Ovary (tissue), 3 donors: ENCODE measurements at regions not wholly inside any gene's neighbourhood (a gene's known extent, or its start where the extent isn't known, plus 50 kb on each side); places are given as distances from the start of the nearest gene placed in this dataset.

Experiments
- POLR2A ChIP-seq: fragments of 450-650 bp; IDR thresholded peaks from one replicate; pipeline ENCODE4 v1.6.1; 2017; ENCODE audit warnings: antibody characterized with exemption, mild to moderate bottlenecking, moderate library complexity
- TF ChIP-seq, protein P1 (sequence below), 3 donors: fragments of 450-650 bp in 2 of 3; fragments of 200-600 bp in 1 of 3; IDR thresholded peaks; one replicate each; pipeline versions ENCODE4 v1.5.1 to v1.8.0; 2016 to 2022; ENCODE audit warnings: antibody characterized with exemption in 3 of 3, mild to moderate bottlenecking in 1 of 3
- donor health status: DM: no; HTN: no; CAD: no.

DNA sequence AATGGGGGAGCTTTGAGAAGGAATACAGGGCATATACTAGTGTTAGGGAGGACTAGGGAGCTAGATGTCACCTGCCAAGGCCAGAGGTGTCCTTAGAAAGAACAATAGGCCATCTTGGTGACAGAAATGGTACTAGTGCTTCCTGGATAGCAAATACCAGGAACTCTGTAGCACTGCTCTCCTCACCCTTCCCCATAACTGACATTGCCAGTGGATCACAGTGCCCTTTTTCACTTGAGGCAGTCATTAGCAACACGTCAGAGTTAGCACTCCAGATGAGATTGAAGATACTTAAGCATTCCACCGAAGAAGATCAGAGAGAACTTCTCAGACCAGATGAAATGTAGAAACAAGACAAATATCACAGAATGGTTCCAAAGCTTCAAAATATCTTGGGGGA lies 103.1 kb upstream of the PDZRN3 start:
- TF ChIP-seq, protein P1, sequence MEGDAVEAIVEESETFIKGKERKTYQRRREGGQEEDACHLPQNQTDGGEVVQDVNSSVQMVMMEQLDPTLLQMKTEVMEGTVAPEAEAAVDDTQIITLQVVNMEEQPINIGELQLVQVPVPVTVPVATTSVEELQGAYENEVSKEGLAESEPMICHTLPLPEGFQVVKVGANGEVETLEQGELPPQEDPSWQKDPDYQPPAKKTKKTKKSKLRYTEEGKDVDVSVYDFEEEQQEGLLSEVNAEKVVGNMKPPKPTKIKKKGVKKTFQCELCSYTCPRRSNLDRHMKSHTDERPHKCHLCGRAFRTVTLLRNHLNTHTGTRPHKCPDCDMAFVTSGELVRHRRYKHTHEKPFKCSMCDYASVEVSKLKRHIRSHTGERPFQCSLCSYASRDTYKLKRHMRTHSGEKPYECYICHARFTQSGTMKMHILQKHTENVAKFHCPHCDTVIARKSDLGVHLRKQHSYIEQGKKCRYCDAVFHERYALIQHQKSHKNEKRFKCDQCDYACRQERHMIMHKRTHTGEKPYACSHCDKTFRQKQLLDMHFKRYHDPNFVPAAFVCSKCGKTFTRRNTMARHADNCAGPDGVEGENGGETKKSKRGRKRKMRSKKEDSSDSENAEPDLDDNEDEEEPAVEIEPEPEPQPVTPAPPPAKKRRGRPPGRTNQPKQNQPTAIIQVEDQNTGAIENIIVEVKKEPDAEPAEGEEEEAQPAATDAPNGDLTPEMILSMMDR (IDR thresholded peaks at IDR 0.05) = no peak
- TF ChIP-seq POLR2A = no peak
